Ishikawa (cell line): ENCODE measurements at regions not wholly inside any gene's neighbourhood (a gene's known extent, or its start where the extent isn't known, plus 50 kb on each side); places are given as distances from the start of the nearest gene placed in this dataset.

Source experiments
- EGR1 ChIP-seq: IDR thresholded peaks from 2 replicates; pipeline ENCODE4 v1.6.1; 2012
- EP300 ChIP-seq: IDR thresholded peaks from 2 replicates; pipeline ENCODE4 v1.6.1; 2012; ENCODE audit warnings: borderline replicate concordance
- MAX ChIP-seq: IDR thresholded peaks from 2 replicates; pipeline ENCODE4 v1.6.1; 2012
- NFIC ChIP-seq: IDR thresholded peaks from 2 replicates; pipeline ENCODE4 v1.6.1; 2012
- RAD21 ChIP-seq: IDR thresholded peaks from 2 replicates; pipeline ENCODE4 v1.6.1; 2012; ENCODE audit warnings: low read depth
- REST ChIP-seq: IDR thresholded peaks from 2 replicates; pipeline ENCODE4 v1.6.1; 2012; ENCODE audit warnings: low read depth, mild to moderate bottlenecking
- TAF1 ChIP-seq: IDR thresholded peaks from 2 replicates; pipeline ENCODE4 v1.6.1; 2012; ENCODE audit warnings: low read depth, mild to moderate bottlenecking
- USF1 ChIP-seq: IDR thresholded peaks from 2 replicates; pipeline ENCODE4 v1.6.1; 2012
- YY1 ChIP-seq: IDR thresholded peaks from 2 replicates; pipeline ENCODE4 v1.6.1; 2012; ENCODE audit warnings: low read depth

- TF ChIP-seq USF1 (no peak), RAD21 (no peak), NFIC (no peak), REST (no peak), TAF1 (no peak), EGR1 (no peak), EP300 (no peak), MAX (no peak), YY1 (no peak)
These were observed 328.9 kb upstream of the TBL1XR1 start for GRCh38 chr3:177525987-177526712.
